ENCODE measurements at regions not wholly inside any gene's neighbourhood (a gene's known extent, or its start where the extent isn't known, plus 50 kb on each side); places are given as distances from the start of the nearest gene placed in this dataset.

DNA sequence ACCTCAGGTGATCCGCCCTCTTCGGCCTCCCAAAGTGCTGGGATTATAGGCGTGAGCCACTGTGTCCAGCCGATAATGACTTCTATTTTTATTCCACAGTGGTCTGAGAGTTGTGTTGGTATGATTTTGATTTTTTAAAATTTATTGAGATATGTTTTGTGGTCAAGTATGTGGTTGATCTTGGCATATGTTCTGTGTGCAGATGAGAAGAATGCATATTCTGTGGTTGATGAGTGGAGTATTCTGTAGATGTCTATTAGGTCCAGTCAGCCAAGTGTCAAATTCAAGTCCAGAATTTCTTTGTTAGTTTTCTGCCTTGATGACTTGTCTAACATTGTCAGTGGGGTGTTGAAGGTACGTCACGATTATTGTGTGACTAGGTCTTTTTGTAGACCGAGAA lies 338.2 kb upstream of the TARS1 start:
- TF ChIP-seq, protein P1, sequence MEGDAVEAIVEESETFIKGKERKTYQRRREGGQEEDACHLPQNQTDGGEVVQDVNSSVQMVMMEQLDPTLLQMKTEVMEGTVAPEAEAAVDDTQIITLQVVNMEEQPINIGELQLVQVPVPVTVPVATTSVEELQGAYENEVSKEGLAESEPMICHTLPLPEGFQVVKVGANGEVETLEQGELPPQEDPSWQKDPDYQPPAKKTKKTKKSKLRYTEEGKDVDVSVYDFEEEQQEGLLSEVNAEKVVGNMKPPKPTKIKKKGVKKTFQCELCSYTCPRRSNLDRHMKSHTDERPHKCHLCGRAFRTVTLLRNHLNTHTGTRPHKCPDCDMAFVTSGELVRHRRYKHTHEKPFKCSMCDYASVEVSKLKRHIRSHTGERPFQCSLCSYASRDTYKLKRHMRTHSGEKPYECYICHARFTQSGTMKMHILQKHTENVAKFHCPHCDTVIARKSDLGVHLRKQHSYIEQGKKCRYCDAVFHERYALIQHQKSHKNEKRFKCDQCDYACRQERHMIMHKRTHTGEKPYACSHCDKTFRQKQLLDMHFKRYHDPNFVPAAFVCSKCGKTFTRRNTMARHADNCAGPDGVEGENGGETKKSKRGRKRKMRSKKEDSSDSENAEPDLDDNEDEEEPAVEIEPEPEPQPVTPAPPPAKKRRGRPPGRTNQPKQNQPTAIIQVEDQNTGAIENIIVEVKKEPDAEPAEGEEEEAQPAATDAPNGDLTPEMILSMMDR (IDR thresholded peaks at IDR 0.05): no peak
- TF ChIP-seq EP300 (IDR thresholded peaks at IDR 0.05): no peak
- no peak for TF ChIP-seq POLR2A (IDR thresholded peaks at IDR 0.05)

All from ovary (tissue), 3 donors.